B cell (primary cell): ENCODE measurements at regions not wholly inside any gene's neighbourhood (a gene's known extent, or its start where the extent isn't known, plus 50 kb on each side); places are given as distances from the start of the nearest gene placed in this dataset.

Source experiments
- ATAC-seq: fragments of 200-7000 bp; cut with Tn5 transposase; one replicate; pipeline ENCODE4 v1.10.0; 2021; ENCODE audit warnings: low read depth, mild to moderate bottlenecking, moderate number of reproducible peaks, moderate library complexity
- CTCF ChIA-PET: fragments of 350-600 bp; sonication (Branson Sonifier 250); formaldehyde crosslinking; loops from one replicate; lab custom pipeline; 2021; ENCODE audit warnings: antibody characterized with exemption, inconsistent platforms; lab: Charles Lee
- POLR2A ChIA-PET: fragments of 350-600 bp; sonication (Branson Sonifier 250); formaldehyde crosslinking; loops from one replicate; lab custom pipeline; 2021; ENCODE audit warnings: antibody characterized with exemption; lab: Charles Lee
- DNase-seq: peaks from one replicate; pipeline ENCODE4 v3.0.0; 2013
- H2AFZ ChIP-seq: 2 replicates; pipeline ENCODE4 v1.6.1; 2012; ENCODE audit warnings: mild to moderate bottlenecking, low read depth, low read length; ENCODE audit not compliant: insufficient read depth, poor library complexity, severe bottlenecking
- H3K27ac ChIP-seq, 2 donors: 1 replicate in 1 of 2; 2 replicates in 1 of 2; pipeline ENCODE4 v1.5.1; 2012 to 2013; ENCODE audit warnings: low read length in 2 of 2, mild to moderate bottlenecking in 2 of 2, moderate library complexity in 1 of 2
- H3K27me3 ChIP-seq, 4 experiments: fragments of 200-600 bp in 1 of 4; sonication (generic) in 1 of 4; replicated peaks in 1 of 4; 1 replicate in 2 of 4; 2 replicates in 2 of 4; pipeline versions ENCODE4 v1.6.1 to v1.7.0; 2013 to 2016; ENCODE audit warnings: low read length in 3 of 4, mild to moderate bottlenecking in 2 of 4, mixed read lengths in 1 of 4, moderate library complexity in 1 of 4; ENCODE audit not compliant: insufficient read depth in 4 of 4, control insufficient read depth in 3 of 4; ENCODE audit errors: control extremely low read depth in 1 of 4
- H3K36me3 ChIP-seq, 2 experiments: replicated peaks in 1 of 2; 1 replicate in 1 of 2; 2 replicates in 1 of 2; pipeline versions ENCODE4 v1.6.1 to v1.7.1; 2013; ENCODE audit warnings: low read length in 1 of 2; ENCODE audit not compliant: insufficient read depth in 2 of 2, control insufficient read depth in 1 of 2; ENCODE audit errors: control extremely low read depth in 1 of 2, extremely low read depth in 1 of 2
- H3K4me1 ChIP-seq, 2 donors: fragments of 200-600 bp in 1 of 2; sonication (generic) in 1 of 2; 1 replicate in 1 of 2; 2 replicates in 1 of 2; pipeline versions ENCODE4 v1.5.1 to v1.6.1; 2013 to 2017; ENCODE audit warnings: low read length in 2 of 2; ENCODE audit not compliant: control insufficient read depth in 2 of 2, insufficient read depth in 2 of 2
- H3K4me2 ChIP-seq: replicated peaks from 2 replicates; pipeline ENCODE3; 2012; ENCODE audit warnings: mild to moderate bottlenecking, low read depth, low read length; ENCODE audit not compliant: poor library complexity, severe bottlenecking
- H3K4me3 ChIP-seq, 5 experiments: fragments of 200-600 bp in 1 of 5; sonication (generic) in 1 of 5; 1 replicate in 3 of 5; 2 replicates in 2 of 5; pipeline versions ENCODE4 v1.5.1 to v1.7.0; 2011 to 2016; ENCODE audit warnings: low read length in 4 of 5, mild to moderate bottlenecking in 4 of 5, low read depth in 2 of 5, control low read depth in 1 of 5, moderate library complexity in 1 of 5; ENCODE audit not compliant: insufficient read depth in 1 of 5; ENCODE audit errors: control extremely low read depth in 1 of 5, extremely low read depth in 1 of 5
- H3K79me2 ChIP-seq: fragments of 200-600 bp; sonication (generic); one replicate; pipeline ENCODE4 v1.6.0; 2016; ENCODE audit warnings: low read length; ENCODE audit not compliant: control insufficient read depth, insufficient read depth
- H3K9ac ChIP-seq: fragments of 200-600 bp; sonication (generic); 2 replicates; pipeline ENCODE4 v1.6.1; 2017; ENCODE audit warnings: mild to moderate bottlenecking, low read length, moderate library complexity
- H3K9me3 ChIP-seq, 3 donors: one replicate each; pipeline versions ENCODE4 v1.6.1 to v1.7.1; 2013; ENCODE audit warnings: low read length in 2 of 3; ENCODE audit not compliant: control insufficient read depth in 2 of 3, insufficient read depth in 1 of 3; ENCODE audit errors: control extremely low read depth in 1 of 3
- H4K20me1 ChIP-seq: 2 replicates; pipeline ENCODE4 v1.6.0; 2012; ENCODE audit warnings: mild to moderate bottlenecking, low read length; ENCODE audit not compliant: insufficient read depth, control insufficient read depth, poor library complexity, severe bottlenecking
- H3K27ac Mint-ChIP-seq: one replicate; pipeline ENCODE4 v1.8.0; 2021; ENCODE audit warnings: mixed read lengths
- H3K27me3 Mint-ChIP-seq: one replicate; pipeline ENCODE4 v1.8.0; 2021; ENCODE audit warnings: mixed read lengths
- H3K4me1 Mint-ChIP-seq: one replicate; pipeline ENCODE4 v1.8.0; 2021; ENCODE audit warnings: mixed read lengths
- H3K4me3 Mint-ChIP-seq: one replicate; pipeline ENCODE4 v1.8.0; 2021; ENCODE audit warnings: mixed read lengths
- H3K9me3 Mint-ChIP-seq: one replicate; pipeline ENCODE4 v1.8.0; 2022; ENCODE audit warnings: mixed read lengths; ENCODE audit not compliant: insufficient read depth
- CTCF ChIP-seq: fragments of 200-600 bp; IDR thresholded peaks from one replicate; pipeline ENCODE4 v1.8.0; 2022; ENCODE audit warnings: antibody characterized with exemption, mild to moderate bottlenecking
- EZH2 ChIP-seq: IDR thresholded peaks from 2 replicates; pipeline ENCODE4 v1.6.1; 2012; ENCODE audit warnings: borderline replicate concordance, low read depth, mild to moderate bottlenecking, moderate library complexity, low read length; ENCODE audit not compliant: insufficient read depth, poor library complexity, severe bottlenecking
- WGBS: methylation state at CpG from one replicate; pipeline ENCODE4 v1.1.5; 2013; ENCODE audit warnings: missing lambda C conversion rate; ENCODE audit not compliant: insufficient coverage; 5-methylcytosine and 5-hydroxymethylcytosine counted together
- intact Hi-C: fragments of 100-400 bp; cut with micrococcal nuclease; formaldehyde crosslinking; loops from one replicate; pipeline ENCODE4 v1.10.0; 2022

GRCh38 chr1:187046293-187046692 lies 217.5 kb downstream of the PLA2G4A start:
- no peak for ATAC-seq
- no peak overlapping the region for H3K9ac ChIP-seq

GRCh38 chr1:187047298-187047697 lies 218.5 kb downstream of the PLA2G4A start:
- Histone ChIP-seq H3K9me3 (peaks cover 0 to 1% (median 0%) of the 10 kb centered on the region in 3 donors), H3K9ac (no peak overlapping the region), H3K79me2 (no peaks in the 10 kb centered on the region), H3K27me3 (no peaks in the 10 kb centered on the region), H3K27ac (no peak overlapping the region), H4K20me1 (no peaks in the 10 kb centered on the region), H3K4me3 (no peak overlapping the region), H3K4me2 (no peak overlapping the region), H3K36me3 (no peaks in the 10 kb centered on the region), H3K4me1 (no peaks in the 10 kb centered on the region), H2AFZ (no peak overlapping the region)
- no peak for ATAC-seq
- TF ChIP-seq EZH2 (no peak), CTCF (no peak)
- no peak for DNase-seq
- Mint-ChIP-seq H3K27ac (no peak overlapping the region), H3K9me3 (no peaks in the 10 kb centered on the region), H3K4me3 (no peak overlapping the region), H3K27me3 (no peaks in the 10 kb centered on the region), H3K4me1 (no peaks in the 10 kb centered on the region)
- ChIA-PET CTCF (no interaction called here), POLR2A (no interaction called here)
- WGBS, result no CpG with 5 or more reads among the region's 5 CpGs
- intact Hi-C loops, result no loop called here

More at GRCh38 chr1:187046293-187046692, 217.5 kb downstream of the PLA2G4A start:
- H3K27me3 Mint-ChIP-seq, result no peaks in the 10 kb centered on the region
- H2AFZ ChIP-seq, result no peak overlapping the region
- ChIA-PET POLR2A (no interaction called here), CTCF (no interaction called here)
- TF ChIP-seq EZH2 (no peak), CTCF (no peak)
- H3K4me3 ChIP-seq, result no peak overlapping the region
- H3K4me2 ChIP-seq, result no peak overlapping the region
- H3K36me3 ChIP-seq, result no peaks in the 10 kb centered on the region
- H3K9me3 ChIP-seq, result peaks cover 0 to 1% (median 0%) of the 10 kb centered on the region in 3 donors
- H3K9me3 Mint-ChIP-seq, result no peaks in the 10 kb centered on the region
- no peaks in the 10 kb centered on the region for H3K4me1 ChIP-seq
- no peaks in the 10 kb centered on the region for H3K79me2 ChIP-seq
- no peak overlapping the region for H3K27ac Mint-ChIP-seq
- no peaks in the 10 kb centered on the region for H3K4me1 Mint-ChIP-seq
- no peak overlapping the region for H3K27ac ChIP-seq
- H3K27me3 ChIP-seq, result no peaks in the 10 kb centered on the region
- no peak for DNase-seq
- intact Hi-C loops, result no loop called here
- H3K4me3 Mint-ChIP-seq, result no peak overlapping the region
- H4K20me1 ChIP-seq, result no peaks in the 10 kb centered on the region
- WGBS, result 95% methylated on average over 5 of the region's 5 CpGs
